Activated B cell treated with CpG ODN at 0.5 μM for 24 hours (primary cell): ENCODE measurements at regions not wholly inside any gene's neighbourhood (a gene's known extent, or its start where the extent isn't known, plus 50 kb on each side); places are given as distances from the start of the nearest gene placed in this dataset.

Experiments used
- ATAC-seq: fragments of 200-7000 bp; cut with Tn5 transposase; one replicate; pipeline ENCODE4 v1.10.0; 2021; ENCODE audit warnings: low read depth, mild to moderate bottlenecking, moderate library complexity
- CTCF ChIA-PET: fragments of 350-600 bp; sonication (Branson Sonifier 250); formaldehyde crosslinking; loops from one replicate; lab custom pipeline; 2021; ENCODE audit warnings: antibody characterized with exemption; lab: Charles Lee
- POLR2A ChIA-PET: fragments of 350-600 bp; sonication (Branson Sonifier 250); formaldehyde crosslinking; loops from one replicate; lab custom pipeline; 2021; ENCODE audit warnings: antibody characterized with exemption; lab: Charles Lee
- DNase-seq: peaks from one replicate; pipeline ENCODE4 v3.0.0; 2022
- H3K27ac Mint-ChIP-seq: one replicate; pipeline ENCODE4 v1.8.0; 2020; ENCODE audit warnings: mixed read lengths
- H3K27me3 Mint-ChIP-seq: one replicate; pipeline ENCODE4 v1.8.0; 2021; ENCODE audit warnings: mixed read lengths
- H3K36me3 Mint-ChIP-seq: one replicate; pipeline ENCODE4 v1.8.0; 2021; ENCODE audit warnings: low read depth, mixed read lengths
- H3K4me1 Mint-ChIP-seq: one replicate; pipeline ENCODE4 v1.8.0; 2021; ENCODE audit warnings: mixed read lengths
- H3K4me3 Mint-ChIP-seq: one replicate; pipeline ENCODE4 v1.8.0; 2020; ENCODE audit warnings: mild to moderate bottlenecking, mixed read lengths
- H3K9me3 Mint-ChIP-seq: one replicate; pipeline ENCODE4 v1.8.0; 2020; ENCODE audit warnings: mixed read lengths
- intact Hi-C: fragments of 100-400 bp; cut with micrococcal nuclease; formaldehyde crosslinking; loops from one replicate; pipeline ENCODE4 v1.15.1; 2024
- TF ChIP-seq, protein P1 (sequence below): fragments of 200-600 bp; IDR thresholded peaks from one replicate; pipeline ENCODE4 v1.8.0; 2022; ENCODE audit warnings: antibody characterized with exemption, mild to moderate bottlenecking

DNA sequence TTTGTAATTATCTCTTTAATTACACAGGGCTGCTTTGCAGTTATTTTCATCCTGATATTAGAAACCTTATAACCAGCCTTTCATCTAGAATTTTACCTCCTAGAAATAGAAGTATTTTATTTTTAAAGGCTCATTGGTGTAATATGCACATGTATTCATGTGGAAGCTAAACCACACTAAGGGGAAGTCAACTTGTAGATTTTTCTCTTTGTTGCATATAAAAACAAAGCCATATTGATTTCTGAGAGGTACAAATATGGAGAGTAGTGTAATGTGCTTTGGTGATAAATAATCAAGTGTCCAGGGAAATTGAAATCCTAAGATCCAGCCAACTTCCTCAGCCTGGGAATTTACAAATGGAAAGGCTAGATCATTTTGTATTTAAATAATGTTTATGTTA, 301.2 kb downstream of the LRATD1 start:
- ATAC-seq (no peak), DNase-seq (no peak)
- Mint-ChIP-seq H3K4me3 (no peak overlapping the region), H3K36me3 (no peaks in the 10 kb centered on the region), H3K4me1 (no peaks in the 10 kb centered on the region), H3K9me3 (peaks cover 5% of the 10 kb centered on the region), H3K27me3 (peaks cover 2% of the 10 kb centered on the region), H3K27ac (no peak overlapping the region)
- TF ChIP-seq, protein P1, sequence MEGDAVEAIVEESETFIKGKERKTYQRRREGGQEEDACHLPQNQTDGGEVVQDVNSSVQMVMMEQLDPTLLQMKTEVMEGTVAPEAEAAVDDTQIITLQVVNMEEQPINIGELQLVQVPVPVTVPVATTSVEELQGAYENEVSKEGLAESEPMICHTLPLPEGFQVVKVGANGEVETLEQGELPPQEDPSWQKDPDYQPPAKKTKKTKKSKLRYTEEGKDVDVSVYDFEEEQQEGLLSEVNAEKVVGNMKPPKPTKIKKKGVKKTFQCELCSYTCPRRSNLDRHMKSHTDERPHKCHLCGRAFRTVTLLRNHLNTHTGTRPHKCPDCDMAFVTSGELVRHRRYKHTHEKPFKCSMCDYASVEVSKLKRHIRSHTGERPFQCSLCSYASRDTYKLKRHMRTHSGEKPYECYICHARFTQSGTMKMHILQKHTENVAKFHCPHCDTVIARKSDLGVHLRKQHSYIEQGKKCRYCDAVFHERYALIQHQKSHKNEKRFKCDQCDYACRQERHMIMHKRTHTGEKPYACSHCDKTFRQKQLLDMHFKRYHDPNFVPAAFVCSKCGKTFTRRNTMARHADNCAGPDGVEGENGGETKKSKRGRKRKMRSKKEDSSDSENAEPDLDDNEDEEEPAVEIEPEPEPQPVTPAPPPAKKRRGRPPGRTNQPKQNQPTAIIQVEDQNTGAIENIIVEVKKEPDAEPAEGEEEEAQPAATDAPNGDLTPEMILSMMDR = no peak
- ChIA-PET CTCF (no interaction called here), POLR2A (no interaction called here)
- intact Hi-C loops = no loop called here

DNA sequence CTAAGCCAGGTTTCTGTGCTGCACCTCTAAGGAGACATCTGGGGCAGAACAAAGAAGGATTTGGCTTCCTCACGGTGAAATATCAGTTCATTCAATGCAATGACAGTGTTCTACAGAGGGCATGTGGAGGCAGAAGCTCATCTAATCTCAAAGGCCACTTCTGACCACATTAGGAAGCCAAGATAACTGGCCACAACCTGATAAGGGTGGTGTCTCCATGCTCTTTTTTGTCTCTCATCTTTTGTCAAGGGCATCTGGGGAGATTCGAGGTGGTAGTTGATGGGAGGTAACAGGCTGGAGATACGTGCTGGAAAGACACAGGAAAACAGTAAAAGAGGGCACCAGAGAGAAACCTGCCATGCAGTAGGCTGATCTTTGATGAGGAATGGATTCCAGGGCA, 303.9 kb downstream of the LRATD1 start:
- Mint-ChIP-seq H3K4me3 (no peak overlapping the region), H3K9me3 (peaks cover 7% of the 10 kb centered on the region)
- intact Hi-C loops = no loop called here

DNA sequence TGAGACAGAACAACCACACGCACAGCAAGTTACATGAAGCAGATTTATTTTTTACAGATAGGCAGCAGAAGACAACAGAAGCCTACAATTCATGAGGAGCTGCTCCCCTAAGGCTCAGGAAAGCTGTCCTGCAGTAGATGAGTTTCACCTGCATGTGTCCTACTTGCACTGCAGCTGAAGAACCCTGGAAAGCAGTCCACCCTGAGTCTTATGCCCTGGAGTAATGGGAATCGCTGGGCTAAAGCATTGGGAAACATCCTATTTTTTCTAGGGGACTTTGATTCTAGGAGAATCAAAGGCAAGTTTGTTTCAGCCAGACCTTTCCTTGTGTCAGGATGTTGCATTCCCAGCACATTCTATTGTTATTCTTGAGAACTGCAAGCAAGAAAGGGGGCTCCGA, 304.8 kb downstream of the LRATD1 start:
- intact Hi-C loops = no loop called here
- DNase-seq = no peak
- peaks cover 7% of the 10 kb centered on the region for H3K9me3 Mint-ChIP-seq
- ATAC-seq = no peak
- no peak overlapping the region for H3K4me3 Mint-ChIP-seq
- H3K4me1 Mint-ChIP-seq = no peaks in the 10 kb centered on the region
- H3K27ac Mint-ChIP-seq = no peak overlapping the region
- ChIA-PET CTCF (no interaction called here), POLR2A (no interaction called here)
- H3K27me3 Mint-ChIP-seq = peaks cover 2% of the 10 kb centered on the region
- H3K36me3 Mint-ChIP-seq = no peaks in the 10 kb centered on the region
- TF ChIP-seq, protein P1 = no peak

More for the DNA sequence above, 303.9 kb downstream of the LRATD1 start:
- Mint-ChIP-seq H3K36me3 (no peaks in the 10 kb centered on the region), H3K27ac (no peak overlapping the region), H3K4me1 (no peaks in the 10 kb centered on the region), H3K27me3 (peaks cover 2% of the 10 kb centered on the region)
- ChIA-PET POLR2A (no interaction called here), CTCF (no interaction called here)
- TF ChIP-seq, protein P1 = no peak
- DNase-seq = no peak
- no peak for ATAC-seq

DNA sequence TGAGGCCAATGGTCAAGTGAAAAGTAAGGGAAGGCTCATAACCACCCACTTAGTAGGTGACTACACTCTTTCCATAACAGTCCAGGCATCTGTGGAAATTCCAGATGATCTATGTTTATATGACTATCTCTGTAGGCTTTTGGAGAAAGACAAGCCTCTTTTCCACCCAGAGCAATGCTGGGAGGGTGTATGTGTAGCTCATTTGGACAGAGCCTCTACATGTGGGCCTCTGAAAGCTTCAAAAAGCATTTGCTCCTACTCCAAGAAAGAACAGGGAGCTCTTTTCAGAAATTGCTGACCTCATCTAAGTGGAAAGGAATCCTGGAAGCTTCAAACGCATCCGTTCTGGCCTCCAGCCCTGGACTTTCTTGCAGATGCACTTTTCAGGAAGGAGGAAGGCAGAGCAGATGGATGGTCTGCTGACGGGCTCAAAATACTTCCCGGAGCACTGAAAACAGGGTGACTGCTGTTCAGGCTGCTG, 308.7 kb downstream of the LRATD1 start:
- POLR2A ChIA-PET = no interaction called here
- Mint-ChIP-seq H3K9me3 (peaks cover 15% of the 10 kb centered on the region), H3K4me1 (no peaks in the 10 kb centered on the region), H3K27me3 (peaks cover 2% of the 10 kb centered on the region), H3K36me3 (no peaks in the 10 kb centered on the region), H3K27ac (no peak overlapping the region), H3K4me3 (no peak overlapping the region)
- intact Hi-C loops = no loop called here
- ATAC-seq (no peak), DNase-seq (no peak)
- TF ChIP-seq, protein P1 = no peak
- CTCF ChIA-PET = no interaction called here

DNA sequence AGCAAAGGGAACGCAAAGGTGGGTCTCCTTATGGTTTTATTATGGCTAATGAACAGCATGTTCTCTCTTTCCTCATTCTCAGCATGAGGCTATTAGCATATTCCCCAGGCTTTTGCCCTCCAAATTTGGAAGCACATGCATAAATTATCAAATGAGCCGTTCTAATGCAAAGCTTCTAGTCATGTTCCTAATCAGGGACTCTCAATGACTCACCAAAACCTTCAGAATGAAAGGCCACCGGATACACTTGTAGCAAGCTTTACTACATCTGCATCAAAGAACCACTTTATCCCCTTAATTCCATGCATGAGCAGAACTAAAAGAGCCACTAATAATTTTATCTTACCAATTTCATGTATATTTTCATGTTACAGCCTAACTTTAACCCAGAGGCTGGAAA, 310.5 kb downstream of the LRATD1 start:
- H3K36me3 Mint-ChIP-seq = no peaks in the 10 kb centered on the region
- H3K4me1 Mint-ChIP-seq = no peaks in the 10 kb centered on the region
- peaks cover 9% of the 10 kb centered on the region for H3K9me3 Mint-ChIP-seq
- intact Hi-C loops = no loop called here
- DNase-seq (no peak), ATAC-seq (no peak)
- no peak overlapping the region for H3K4me3 Mint-ChIP-seq
- CTCF ChIA-PET = no interaction called here
- POLR2A ChIA-PET = interaction anchor here (0.7 kb wide), 1 partner anchor 988 kb away, joined by 3 read pairs; no protein-coding TSS in a partner anchor
- TF ChIP-seq, protein P1 = no peak
- peaks cover 2% of the 10 kb centered on the region for H3K27me3 Mint-ChIP-seq
- no peak overlapping the region for H3K27ac Mint-ChIP-seq
